HG03520 (cell line): ENCODE measurements at regions not wholly inside any gene's neighbourhood (a gene's known extent, or its start where the extent isn't known, plus 50 kb on each side); places are given as distances from the start of the nearest gene placed in this dataset.

Source experiments
- ATAC-seq: cut with Tn5 transposase; IDR thresholded peaks from one replicate; pipeline ENCODE4 v1.9.1; 2021; ENCODE audit warnings: mild to moderate bottlenecking, moderate library complexity; ENCODE audit not compliant: unreplicated experiment

GRCh38 chr1:198903203-198903602 lies 264.4 kb downstream of the PTPRC start:
- ATAC-seq = no peak

DNA sequence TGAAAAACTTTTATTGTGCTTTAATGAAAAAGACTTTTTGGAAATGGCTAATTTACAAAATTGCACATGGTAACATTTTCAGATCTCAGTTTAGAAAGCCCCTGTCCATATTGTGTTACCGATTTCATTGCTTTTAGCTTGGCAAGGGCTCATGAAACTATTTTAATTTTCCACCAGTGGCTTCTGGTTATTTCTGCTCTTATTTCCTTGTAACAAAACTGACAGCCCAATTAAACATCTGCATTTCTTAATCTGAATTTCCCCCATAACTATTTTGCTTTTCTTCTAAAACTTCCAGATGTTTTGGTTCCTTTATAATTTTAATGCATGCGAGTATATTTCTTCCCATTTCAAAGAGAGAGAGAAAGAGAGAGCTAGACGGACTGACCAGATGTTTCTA lies 264.8 kb downstream of the PTPRC start:
- ATAC-seq = no peak

DNA sequence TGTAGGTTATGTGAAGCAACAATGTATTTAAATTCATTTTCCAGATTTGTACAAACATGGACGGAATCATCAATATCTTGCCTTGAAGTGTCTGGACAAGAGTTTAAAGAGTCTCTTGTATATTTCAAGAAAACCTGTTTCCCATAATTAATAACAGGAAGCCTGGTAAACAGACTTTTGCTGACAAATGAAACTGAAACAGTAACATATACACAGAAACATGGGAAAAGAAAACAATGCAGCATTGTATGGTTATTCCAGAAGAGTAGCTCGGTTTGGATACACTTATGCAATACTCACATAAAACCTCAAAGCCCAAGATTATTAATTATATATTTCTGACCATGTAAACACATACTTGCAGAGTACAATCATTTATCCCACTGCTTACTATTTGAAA lies 265.5 kb downstream of the PTPRC start:
- no peak for ATAC-seq

DNA sequence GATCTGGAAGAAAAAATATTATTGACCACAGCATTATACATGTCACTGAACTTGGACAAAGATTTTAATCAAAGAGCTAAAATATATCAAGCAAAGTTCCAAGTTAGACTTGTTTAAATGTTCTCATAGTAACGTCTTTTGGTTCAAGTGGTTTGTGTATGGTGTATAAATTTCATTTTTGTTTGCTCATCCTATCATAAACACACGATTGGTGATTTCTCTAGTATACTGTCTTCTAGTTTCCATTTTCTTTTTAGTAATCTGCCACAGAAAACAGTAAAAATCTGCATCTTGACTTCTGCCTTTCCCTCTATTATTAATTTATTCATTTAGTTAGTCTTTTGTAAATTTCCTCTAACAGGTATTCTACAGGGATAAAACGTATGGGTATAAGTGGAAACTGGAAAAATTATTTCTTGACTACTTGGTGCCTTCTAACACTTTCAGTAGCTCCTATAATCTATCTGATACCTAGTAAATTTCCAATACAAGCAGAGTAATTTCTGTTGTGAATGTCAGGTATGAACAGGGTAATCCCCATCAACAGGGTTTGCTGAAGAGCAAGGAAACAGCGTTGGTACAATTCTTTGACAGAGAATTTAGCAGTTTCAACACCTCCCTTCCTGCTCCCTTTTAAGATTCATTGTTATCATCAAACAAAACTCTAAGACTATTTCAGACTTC lies 268.0 kb downstream of the PTPRC start:
- ATAC-seq = no peak

DNA sequence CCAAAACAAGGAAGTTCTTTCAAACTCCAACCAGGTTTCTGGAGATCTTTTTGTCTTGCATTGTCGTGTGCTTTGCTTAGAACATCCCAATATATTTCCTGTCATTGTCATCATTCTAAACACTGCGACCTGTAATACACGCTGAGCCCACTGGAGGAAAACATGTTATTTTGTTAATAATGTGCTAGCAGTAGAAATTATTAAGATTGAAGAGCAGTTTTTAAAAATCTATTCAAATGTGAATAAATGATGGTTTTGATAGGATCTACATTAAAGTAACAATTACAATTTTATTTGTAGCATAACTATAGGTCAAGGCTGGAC lies 268.5 kb downstream of the PTPRC start:
- ATAC-seq = peak; percentile 44

- ATAC-seq = no peak
Measured at GRCh38 chr1:198908995-198909394, 270.2 kb downstream of the PTPRC start.

DNA sequence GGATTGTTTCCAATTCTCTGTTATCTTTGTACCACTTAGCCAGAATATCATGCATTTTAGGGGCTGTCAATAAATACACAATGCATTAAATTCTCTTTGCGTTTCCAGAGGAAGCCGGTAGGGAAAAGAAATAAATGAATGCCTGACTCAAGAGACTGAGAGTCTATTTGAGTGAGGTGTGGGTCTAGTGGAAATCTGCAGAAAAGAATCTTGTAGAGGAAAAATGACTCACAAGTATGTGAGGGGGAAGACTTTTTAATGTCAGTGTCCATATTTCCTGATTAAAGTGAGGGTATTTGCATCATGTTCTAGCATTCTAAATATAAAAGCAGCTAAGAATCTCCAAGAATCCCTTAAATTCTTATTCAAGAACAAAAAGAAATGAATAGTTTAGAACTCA lies 271.1 kb downstream of the PTPRC start:
- no peak for ATAC-seq

GRCh38 chr1:198910816-198911215 lies 272.0 kb downstream of the PTPRC start:
- ATAC-seq = no peak

- no peak for ATAC-seq
Measured at GRCh38 chr1:198912046-198912445, 273.2 kb downstream of the PTPRC start.

GRCh38 chr1:198913667-198914066 lies 274.8 kb downstream of the PTPRC start:
- ATAC-seq = no peak

DNA sequence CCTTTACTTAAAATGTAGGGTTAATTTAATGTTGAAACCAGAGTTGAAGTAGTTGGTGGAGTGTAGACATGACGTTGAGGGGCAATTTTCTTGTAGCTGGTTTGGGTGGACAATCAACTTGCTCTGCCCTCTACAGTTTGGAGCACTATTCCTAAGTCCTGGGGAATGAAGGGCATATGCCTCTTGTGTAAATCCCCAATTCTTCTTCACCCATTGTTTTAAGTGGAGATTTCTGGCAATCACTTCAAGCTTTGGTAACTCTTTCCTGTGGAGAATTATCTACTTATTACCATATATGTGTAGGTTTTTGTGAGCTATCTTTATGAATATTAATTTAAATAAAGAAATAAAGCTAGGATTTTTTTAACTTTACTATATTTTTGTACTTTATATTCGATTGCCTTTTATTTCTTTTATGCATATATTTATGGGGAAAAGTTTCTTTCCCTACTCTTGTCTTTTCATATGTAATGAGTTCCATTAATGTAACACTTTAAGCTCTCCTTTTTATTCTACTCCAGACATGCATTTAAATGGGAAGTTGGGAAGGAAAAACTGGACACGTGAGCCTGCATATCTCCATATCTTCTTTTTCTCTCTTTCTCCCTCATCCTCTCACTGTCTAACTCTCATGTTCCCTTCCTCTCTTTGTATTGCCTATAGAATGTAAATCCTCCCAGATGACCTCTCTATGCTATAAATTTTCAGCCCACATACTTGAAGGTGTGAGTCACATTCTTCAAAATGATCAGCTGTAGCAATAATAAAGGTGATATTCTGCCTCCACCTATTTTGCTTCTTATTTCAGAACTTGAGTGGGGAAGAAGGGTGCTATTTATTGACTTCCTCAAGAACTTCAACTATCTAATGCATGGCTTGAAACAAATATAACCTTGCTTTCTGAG lies 276.7 kb downstream of the PTPRC start:
- ATAC-seq = no peak

DNA sequence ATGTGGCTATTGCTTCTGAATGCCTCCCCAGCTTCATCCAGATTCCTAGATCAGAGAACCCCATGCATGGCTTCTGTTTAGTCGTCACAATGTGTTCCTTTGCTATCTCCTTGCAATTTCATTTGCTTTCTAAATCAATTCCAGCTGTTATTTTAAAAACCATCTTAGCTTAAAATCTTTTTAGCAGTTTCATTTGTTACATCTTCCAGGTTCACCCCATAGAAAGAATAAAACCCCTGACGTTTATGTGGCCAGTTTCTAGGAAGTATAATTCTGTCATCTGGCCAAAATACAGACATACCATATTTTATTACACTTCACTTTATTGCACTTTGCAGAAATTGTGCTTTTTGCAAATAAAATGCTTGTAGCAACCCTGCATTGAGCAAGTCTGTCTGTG lies 278.4 kb downstream of the PTPRC start:
- ATAC-seq = no peak

- ATAC-seq = no peak
Measured at GRCh38 chr1:198918920-198919319, 280.1 kb downstream of the PTPRC start.

DNA sequence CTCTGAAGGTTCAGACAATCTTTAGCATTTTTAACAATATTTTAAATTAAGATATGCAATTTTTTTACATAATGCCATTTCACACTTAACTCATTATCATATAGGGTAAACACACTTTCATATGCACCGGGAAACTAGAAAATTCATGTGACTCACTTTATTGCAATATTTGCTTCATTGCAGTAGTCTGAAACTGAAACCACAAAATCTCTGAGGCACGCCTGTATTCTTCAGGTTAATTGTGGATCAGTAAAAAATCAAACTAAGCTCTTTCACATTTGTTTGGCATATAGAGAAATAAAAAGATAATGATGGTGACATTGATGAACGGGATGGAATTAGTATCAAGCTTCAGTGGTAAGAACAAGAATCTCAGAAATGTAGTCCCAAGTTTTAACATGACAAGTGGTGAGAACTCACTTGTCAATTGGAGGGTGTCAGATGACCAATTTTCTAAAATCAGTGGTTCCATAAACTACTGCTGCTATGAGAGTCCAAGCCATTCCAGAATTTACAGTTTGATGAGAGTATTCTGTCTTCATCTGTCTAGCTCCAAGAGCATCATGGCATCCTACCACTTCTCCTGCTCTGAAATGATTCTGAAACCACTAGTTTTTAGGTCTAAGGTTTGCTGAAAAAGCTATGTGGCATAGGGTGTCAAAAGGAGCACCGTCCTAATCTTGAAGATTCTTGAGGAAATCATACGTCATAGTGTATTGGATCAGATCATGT lies 281.0 kb downstream of the PTPRC start:
- ATAC-seq = peak; percentile 74

DNA sequence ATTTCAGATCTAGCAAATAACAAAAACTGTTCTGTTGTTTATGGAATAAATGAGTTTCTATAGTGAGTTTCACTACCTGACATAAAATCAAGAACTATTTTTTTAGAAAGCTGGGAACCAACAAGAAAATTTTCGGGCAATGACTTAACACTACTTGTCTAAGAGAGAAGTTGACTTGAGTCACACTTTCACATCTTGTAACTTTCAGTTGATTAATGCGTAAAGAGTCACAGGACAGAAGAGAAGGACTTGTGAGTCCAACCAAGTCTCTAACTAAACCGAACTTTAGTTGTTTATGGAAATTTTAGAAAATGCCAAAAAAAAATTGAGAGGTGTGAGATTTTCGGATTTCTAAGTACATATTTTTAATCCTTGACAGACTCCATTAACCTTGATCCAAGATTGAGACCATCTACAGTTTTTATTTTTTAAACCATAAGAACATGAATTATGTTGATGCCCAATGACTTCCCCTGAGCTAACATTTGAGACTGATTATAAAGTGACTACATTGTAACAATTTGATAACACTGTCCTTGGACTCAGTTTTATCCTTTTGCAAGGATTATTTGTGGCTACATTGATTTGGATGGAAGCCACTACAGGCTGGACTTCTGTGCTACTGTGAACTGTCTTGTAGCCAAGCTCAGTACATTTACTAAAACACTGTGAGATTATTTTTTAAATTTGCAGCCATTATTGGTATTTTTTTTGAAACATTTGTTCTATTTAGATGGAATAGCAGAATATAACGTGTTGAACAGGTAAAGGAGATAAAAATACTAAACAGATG lies 284.0 kb downstream of the PTPRC start:
- no peak for ATAC-seq

DNA sequence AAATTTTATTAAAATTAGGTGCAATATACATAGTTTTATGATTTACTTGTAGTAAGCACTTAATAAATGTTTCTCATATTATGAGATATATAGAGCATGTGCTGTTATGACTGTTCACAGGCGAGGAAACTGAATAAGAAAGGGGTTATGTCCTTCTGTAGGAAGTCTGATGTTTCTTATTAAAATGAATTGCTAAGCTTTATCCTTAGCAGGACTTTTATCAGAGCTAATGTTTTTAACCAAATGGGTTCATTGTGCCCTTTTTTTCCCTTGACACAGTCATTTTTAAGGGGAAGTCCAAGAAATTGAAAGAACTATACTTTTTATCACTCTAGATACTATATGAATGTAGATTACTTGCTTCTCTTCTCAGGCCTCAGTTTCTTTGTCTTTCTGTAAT lies 285.2 kb downstream of the PTPRC start:
- ATAC-seq = no peak

DNA sequence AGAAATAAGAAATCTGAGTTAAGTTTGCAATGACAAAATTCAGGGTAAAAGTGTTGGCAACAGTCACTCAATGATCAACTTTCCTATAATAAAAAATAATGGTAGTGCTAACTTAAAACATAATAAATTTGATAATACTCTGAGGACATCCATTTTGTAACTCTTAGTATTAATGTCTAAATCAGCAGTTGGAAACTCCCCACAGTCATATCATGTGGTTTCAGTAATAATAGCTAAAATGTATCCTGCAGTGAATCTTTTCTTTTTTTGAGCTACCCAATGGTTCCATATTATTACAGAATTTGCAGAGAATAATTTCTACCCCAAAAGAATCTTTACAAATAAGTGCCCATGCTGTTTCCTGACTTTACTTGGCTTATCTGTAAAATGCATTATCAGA lies 286.7 kb downstream of the PTPRC start:
- ATAC-seq = no peak

DNA sequence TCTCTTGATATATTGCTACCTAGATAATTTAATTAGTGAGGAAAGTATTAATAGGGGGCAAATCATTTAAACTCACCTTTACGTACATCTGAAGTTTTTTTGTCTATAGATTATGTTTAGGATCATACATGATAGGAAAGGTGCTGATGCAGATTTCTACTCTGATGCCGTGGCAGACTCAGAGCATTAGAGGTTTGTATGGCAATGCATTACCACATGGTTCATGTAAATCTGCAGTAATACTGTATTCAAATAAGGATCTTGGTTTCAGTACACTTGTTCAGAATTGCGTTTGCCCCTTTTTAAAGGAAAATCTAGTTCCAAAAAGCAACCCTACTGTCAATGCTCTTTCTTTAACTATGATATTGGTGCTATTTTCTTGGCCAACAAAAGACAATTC lies 288.3 kb downstream of the PTPRC start:
- ATAC-seq = no peak

DNA sequence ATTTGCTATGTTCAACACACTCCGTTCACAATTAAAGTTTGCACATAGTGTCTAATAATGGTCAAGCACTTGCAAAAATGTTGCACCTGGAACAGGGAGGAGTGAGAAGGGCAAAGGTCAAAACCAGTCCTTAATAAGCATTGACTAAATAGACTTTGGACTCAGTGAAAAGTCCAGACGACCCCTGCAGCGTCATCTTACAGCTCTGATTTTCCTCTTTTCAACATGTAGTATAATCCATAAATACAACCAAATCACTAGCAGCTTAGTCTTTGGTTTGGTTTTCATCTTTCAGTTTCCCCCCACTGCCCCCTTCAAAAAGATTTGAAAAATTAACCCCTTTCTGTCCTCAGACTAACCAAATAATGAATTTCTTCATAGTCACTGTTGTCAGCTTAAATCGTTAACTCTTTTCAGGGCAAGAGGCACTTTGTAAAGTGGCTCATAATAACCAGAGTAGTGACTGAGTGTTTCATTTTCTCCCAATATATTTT lies 290.3 kb downstream of the PTPRC start:
- ATAC-seq = no peak

- ATAC-seq = no peak
Measured at GRCh38 chr1:198929961-198930599, 291.2 kb downstream of the PTPRC start.
